GM18951 (cell line): ENCODE measurements at regions not wholly inside any gene's neighbourhood (a gene's known extent, or its start where the extent isn't known, plus 50 kb on each side); places are given as distances from the start of the nearest gene placed in this dataset.

ENCODE experiments used
- POLR2A ChIP-seq: IDR thresholded peaks from 4 replicates; pipeline ENCODE4 v1.6.1; 2011; ENCODE audit warnings: mild to moderate bottlenecking; ENCODE audit not compliant: insufficient read length, insufficient read depth; ENCODE audit errors: extremely low read depth
- in situ Hi-C: fragments of 300-500 bp; cut with MboI; formaldehyde crosslinking; loops from one replicate; pipeline ENCODE4 v1.12.0; 2022; ENCODE audit warnings: low sequenced_read_pairs, mixed read lengths, inconsistent platforms; ENCODE audit not compliant: unreplicated experiment

DNA sequence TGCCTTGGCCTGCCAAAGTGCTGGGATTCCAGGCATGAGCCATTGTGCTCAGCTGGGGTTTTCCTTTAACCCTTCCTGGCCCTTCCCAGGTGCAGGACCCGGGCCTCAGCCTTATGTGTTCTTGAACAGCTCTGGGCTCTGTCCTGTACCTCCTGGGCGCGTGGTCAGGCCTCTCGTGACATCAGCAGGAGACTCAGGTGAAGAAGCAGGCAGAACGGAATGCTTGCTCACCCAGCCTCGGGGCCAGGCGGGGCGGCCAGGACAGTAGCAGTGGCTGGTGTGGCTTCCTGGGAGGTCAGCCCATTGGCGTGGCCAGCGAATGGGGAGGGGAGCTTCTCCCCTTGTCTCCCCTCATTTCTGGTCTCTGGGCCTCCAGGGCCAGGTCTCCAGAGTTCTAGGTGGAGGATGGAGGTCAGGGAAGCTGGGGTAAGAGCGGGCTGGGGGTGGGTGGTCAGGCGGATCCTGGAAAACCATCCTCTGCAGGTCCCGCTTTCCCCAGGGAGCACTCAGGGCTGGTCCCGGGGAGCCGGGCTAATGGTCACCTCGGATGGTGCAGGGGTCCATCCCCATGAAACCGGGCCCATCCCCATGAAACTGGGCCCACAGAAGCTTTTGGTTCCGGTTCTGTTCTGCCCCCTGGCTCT, 281.5 kb downstream of the SEC14L1 start:
- TF ChIP-seq POLR2A, result no peak
- in situ Hi-C loops, result no loop called here

DNA sequence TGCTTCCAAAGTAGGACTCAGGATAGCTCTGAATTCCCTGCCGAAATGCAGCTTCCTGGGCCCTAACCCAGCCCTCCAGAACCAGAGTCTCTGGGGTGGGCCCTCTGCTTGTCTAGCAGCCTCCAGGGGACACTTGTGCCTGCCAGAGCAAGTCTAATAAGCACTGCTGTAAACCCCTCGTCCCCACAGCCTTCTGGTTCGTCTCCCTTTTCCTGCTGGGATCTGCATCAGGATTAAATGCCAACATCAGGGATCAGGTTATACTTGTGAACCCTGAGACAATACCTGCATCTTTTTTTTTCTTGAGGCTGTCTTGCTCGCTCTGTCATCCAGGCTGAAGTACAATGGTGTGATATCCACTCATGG, 282.0 kb downstream of the SEC14L1 start:
- in situ Hi-C loops, result no loop called here
- TF ChIP-seq POLR2A, result no peak

DNA sequence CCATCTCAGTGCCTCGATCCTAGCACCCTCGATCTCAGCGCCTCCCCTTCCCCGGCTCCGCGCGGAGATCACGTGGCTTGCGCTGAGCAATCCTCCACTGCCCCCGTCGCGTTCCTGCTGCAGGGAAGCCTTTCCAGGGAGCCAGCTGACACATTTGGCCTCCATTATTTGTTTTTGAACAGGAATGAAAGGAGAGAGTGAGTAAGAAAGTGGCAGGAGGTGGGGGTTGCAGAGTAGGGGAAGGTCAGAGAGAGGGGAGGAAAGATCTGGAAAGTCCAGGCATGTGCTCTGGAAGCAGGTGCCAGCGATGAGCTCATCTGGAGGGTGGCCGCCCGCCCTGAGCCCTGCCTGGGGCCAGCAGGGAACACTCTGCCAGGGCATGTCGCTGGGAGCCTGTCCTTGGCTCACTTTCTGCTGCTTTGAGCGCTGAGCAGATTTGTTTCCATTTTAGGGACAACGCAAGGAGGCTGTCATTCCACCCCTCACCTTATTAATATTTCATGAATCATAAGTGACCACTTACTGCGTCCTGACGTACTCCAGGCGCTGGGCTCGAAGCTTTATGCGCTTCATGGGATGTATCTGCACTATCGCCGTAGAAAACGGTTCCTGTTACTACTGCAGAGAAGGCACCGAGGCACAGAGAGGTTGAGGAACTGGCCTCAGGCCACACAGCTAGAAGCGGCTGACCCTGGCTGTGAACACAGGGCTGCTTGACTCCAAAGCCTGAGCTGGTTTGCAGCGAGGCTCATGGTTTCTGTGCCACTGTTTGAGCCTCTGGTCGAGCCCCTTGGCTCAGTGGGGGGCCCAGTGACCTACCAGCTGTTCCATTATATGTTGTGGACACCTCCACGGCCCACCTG, 283.1 kb downstream of the SEC14L1 start:
- no peak for TF ChIP-seq POLR2A
- in situ Hi-C loops, result no loop called here

DNA sequence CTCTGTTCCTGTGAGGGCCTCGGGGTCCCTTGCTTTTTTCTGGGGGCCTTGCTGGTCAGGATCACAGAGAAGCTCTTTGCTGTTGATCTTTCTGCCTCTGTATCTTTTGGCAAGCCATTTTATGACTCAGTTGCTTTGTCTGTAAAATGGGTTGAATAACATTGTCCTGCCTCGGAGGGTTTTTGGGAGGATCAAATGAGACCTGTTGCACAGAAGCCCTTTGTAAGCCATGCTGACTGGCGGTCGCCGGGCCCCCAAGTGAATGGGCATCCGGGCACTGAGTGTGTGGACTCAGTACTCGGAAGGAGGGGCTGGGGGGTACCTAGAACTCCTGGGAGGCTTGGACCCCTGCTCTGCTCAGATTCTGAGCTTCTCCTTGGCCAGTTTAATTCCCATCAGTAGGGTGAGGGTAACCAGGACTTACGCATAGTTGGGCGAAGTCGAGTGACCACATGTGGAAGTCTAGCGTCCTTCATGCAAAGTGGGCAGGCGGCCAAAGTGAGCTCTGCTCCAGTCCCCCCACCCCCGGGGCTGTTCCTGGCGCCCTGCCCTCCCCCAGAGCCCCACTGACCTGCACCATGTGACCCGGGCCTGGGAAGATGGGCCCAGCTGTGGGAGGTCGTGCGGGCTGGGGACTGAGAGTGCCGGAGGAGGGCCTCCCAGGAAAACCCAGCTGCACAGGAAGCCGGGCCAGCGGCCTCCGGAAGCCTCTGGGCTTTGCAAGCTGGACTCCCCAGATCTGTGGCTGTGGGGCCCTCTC, 284.0 kb downstream of the SEC14L1 start:
- in situ Hi-C loops, result no loop called here
- TF ChIP-seq POLR2A, result no peak

DNA sequence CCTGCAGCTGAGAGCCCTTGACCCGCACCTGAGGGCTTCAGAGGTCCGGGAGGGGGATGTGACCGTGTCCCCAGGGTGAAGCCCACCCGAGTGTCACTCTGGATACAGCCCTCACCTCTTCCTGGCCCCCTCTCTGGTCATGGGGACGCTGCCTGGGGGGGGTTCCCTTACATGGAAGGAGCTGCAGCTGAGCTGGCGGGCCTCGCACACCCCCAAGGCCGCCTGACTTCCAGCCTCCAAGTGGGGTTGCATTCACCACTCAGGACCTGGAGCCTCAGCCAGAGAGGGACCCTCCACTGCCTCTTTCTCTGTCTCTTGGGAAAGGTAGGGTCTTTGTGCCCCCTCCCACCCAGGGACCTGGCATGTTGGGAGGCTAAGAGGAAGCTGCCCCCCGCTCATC, 284.6 kb downstream of the SEC14L1 start:
- in situ Hi-C loops, result no loop called here
- no peak for TF ChIP-seq POLR2A

DNA sequence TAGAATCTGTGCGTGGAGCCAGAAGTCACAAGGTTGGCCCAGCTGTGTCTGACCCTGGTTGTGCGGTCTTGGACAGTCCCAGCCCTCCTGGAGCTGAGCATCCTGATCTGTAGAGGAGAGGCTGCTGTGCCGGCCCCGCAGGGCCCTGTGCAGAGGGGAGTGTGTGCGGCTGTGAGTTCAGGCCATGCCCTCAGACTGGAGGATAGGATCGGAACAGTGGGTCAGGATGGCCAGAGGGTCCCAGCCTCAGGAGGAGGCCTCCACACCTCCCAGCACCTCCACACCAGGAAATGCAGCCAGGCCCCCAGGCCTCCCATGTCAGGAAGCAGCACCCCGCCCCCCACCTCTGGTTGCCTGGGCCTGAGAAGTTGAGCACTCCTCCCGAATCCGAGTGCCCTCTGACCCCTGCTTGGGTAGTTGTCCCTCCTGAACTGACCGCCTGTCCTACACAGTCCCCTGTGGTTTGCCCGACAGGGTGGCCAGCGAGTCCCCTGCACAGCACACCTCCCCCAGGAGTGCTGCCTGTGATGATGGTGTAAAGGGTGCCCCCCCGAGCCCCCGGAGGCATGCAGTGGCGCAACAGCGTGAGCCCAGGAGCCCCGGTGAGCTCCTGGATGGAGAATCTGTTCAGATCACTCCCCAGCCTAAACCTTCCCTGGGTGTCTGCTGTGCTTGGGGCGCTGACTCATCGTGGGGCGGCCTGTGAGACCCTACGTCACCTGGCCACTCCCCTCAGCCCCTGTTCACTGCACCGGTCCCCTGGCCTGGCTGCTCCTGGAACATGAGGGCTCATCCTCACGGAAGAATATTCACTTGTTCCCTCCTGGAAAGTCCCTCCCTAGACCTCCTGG, 285.2 kb downstream of the SEC14L1 start:
- TF ChIP-seq POLR2A, result no peak
- in situ Hi-C loops, result no loop called here

DNA sequence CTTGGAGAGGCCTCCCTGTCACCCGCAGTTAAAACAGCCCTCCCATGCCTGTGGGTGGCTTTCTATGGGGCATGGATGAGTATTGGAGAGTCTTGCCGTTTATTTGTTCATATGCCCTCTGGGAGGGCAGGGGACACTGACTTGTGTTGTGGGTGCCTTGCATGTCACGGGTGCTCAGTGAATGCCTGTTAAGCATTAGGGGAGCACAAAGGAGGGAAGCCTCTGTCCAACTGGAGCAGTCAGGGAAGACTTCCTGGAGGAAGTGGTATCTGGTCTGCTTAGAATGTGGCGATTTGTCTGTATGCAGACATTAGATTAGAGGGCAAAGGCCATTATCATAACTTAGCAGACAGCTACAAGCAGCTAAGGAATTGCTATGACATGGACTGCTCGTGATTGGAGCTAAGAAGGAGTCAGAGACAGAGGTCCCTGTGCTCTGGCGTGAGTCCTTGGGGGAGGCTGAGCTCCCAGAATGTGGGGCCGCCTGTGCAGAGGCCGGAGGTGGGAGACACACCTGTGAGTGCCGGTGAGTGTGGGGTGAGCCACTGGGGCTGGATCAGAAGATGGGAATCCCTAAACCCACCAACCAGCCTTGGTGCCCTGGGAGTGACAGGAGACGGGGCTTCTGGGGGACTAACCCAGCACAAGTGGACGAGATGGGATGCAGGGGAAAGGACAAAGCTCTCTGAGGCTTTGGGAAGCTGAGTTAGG, 286.1 kb downstream of the SEC14L1 start:
- TF ChIP-seq POLR2A, result no peak
- in situ Hi-C loops, result no loop called here

DNA sequence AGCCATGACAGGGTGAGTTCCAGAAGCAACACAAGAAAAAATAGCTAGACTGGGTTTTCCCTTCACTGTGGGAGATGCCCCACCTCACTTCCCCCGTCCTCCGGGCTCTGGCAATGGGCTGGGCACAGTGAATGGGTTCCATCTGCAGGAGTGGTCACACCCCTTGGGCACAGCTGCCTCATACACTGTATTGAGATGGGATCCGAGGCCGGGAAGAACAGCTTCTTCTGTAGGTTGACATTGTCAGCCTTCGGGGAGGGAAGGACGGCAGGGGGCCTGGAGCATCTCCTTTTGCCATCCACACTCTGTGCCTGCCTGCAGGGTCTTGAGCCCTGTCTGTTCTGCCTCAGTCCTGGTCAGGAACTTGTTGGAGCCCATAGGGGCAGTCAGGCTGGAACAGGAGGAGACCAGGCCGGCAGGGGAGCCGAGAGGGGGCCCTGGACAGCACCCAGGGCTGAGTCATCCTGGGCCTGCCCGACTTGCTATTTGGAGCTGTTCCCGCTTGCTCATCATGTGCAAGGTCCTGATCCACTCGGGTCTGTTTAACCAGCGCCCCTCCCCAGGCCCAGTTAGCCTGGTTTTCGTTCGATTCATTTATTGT, 286.7 kb downstream of the SEC14L1 start:
- no peak for TF ChIP-seq POLR2A
- in situ Hi-C loops, result no loop called here

DNA sequence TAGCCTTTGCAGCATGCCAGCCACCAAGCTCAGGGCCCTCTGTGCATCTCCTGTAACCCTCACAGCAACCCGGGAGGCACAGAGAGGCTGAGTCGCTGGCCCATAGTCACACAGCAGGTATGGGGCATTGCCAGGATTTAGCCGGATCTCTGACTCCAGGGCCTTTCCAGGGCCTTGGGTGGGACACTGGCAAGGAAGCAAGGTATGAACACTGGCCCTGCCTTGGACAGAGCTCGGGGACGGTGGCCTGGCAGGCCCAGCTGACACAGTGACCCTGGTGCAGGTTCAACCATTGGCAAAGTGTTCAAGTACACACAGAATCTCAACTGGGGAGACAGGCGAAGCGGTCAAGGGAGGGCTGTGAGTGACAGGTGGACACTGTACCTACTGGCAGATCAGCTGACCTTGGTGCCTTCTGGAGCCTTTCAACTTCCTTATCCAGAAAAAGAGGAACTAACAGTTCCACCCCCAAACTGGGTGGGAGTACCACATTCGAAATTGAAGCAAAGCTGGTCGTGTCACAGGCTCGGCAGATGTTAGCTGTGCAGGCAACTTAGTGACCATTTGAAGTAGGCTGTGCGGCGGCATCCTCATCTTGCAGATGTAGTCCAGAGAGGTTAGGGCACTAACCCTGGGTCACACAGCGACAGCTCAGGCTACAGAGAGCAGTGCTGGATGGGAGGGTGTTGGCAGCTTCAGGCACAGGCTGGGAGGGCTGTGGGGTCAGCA, 287.4 kb downstream of the SEC14L1 start:
- in situ Hi-C loops, result no loop called here
- no peak for TF ChIP-seq POLR2A

DNA sequence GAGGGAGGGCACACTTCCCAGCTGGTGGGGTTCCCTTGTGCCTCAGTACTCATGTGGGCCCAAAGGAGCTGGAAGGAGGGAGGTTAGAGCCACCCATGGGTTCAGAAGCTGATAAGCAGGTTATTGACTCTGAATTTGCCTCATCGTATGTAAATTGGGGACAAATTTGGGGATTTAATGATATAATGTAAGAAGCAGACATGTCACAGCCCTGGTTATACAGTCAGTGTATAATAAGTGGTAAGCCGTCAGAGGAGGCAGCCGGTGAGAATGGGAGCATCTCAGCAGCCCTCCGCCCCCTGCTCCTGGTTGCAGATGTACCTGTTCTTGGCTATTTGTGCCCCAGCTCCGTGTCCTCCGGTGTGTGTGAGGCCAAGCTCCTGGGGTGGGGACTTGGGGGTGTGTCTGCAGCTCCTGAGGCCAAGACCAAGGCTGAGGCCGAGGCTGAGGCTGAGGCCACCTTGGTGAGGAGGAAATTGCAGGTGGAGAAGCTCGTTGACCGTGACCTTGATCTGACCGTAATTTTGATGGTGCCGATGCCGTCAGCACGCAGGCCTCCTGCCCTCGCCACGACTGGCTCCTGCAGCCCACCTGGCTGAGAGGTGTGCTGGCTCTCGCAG, 288.1 kb downstream of the SEC14L1 start:
- TF ChIP-seq POLR2A, result no peak

DNA sequence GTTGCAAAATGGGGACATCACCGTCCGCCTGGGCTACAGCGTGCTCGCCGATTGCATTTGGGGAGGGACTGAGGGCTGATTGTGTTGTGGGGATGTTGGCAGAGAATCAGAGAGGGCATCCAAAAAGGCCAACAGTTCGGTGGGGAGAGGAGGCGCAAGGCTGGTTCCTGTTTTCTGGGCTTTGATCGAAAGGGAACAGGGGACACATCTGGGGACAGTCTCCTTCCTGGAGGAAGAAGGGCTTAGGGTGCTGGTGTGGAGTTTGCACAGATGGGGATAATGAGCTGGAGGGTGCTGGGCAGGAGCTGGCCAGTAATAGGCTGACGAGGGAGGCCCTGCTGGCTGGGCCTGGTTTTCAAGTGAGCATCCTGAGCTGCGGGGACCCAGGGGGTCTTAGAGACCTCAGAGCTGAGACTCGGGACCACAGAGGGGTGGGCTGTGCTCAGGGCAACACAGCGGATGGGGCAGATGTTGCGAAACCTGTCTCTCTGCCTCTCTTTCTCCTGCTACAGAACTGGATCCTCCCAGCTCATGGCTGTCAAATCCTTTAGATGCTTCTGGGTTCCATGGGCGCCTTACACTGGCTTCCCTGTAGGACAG, 288.7 kb downstream of the SEC14L1 start:
- TF ChIP-seq POLR2A, result no peak
- in situ Hi-C loops, result no loop called here

More for the DNA sequence above, 288.1 kb downstream of the SEC14L1 start:
- in situ Hi-C loops, result no loop called here
